Jurkat, Clone E6-1 (cell line): ENCODE measurements at regions not wholly inside any gene's neighbourhood (a gene's known extent, or its start where the extent isn't known, plus 50 kb on each side); places are given as distances from the start of the nearest gene placed in this dataset.
A peak's percentile ranks its signal among the peaks of the same experiment; 100 is the strongest.

Source experiments
- DNase-seq: peaks from one replicate; pipeline ENCODE4 v3.0.0-alpha.2; 2011; ENCODE audit warnings: low read depth, low spot score
- H3K4me3 ChIP-seq: 2 replicates; pipeline ENCODE4 v1.5.1; 2011; ENCODE audit warnings: mild to moderate bottlenecking, low read length, control low read depth, moderate library complexity

GRCh38 chr20:58026361-58026760 lies 202.1 kb downstream of the ANKRD60 start:
- H3K4me3 ChIP-seq: no peak overlapping the region
- no peak for DNase-seq

- DNase-seq: no peak
- H3K4me3 ChIP-seq: no peak overlapping the region
These were observed 203.2 kb downstream of the ANKRD60 start for GRCh38 chr20:58025233-58025632.

GRCh38 chr20:58024241-58024721 lies 204.2 kb downstream of the ANKRD60 start:
- no peak for DNase-seq
- H3K4me3 ChIP-seq: no peak overlapping the region

GRCh38 chr20:58023781-58024180 lies 204.7 kb downstream of the ANKRD60 start:
- DNase-seq: no peak
- H3K4me3 ChIP-seq: no peak overlapping the region

- no peak overlapping the region for H3K4me3 ChIP-seq
- DNase-seq: no peak
These were observed 205.1 kb downstream of the ANKRD60 start for GRCh38 chr20:58023346-58023745.

GRCh38 chr20:58022711-58023110 lies 205.7 kb downstream of the ANKRD60 start:
- DNase-seq: no peak
- no peak overlapping the region for H3K4me3 ChIP-seq

GRCh38 chr20:58021481-58021880 lies 207.0 kb downstream of the ANKRD60 start:
- DNase-seq: no peak
- no peak overlapping the region for H3K4me3 ChIP-seq

- H3K4me3 ChIP-seq: no peak overlapping the region
- no peak for DNase-seq
These were observed 207.6 kb downstream of the ANKRD60 start for GRCh38 chr20:58020656-58021454.

- DNase-seq: no peak
These were observed 208.4 kb downstream of the ANKRD60 start for GRCh38 chr20:58019850-58020625.

GRCh38 chr20:58019027-58019849 lies 209.2 kb downstream of the ANKRD60 start:
- no peak overlapping the region for H3K4me3 ChIP-seq
- DNase-seq: no peak

More at GRCh38 chr20:58019850-58020625, 208.4 kb downstream of the ANKRD60 start:
- H3K4me3 ChIP-seq: no peak overlapping the region

GRCh38 chr20:58018590-58018989 lies 209.9 kb downstream of the ANKRD60 start:
- no peak overlapping the region for H3K4me3 ChIP-seq
- no peak for DNase-seq

GRCh38 chr20:58017970-58018530 lies 210.4 kb downstream of the ANKRD60 start:
- no peak overlapping the region for H3K4me3 ChIP-seq
- DNase-seq: no peak

- no peak for DNase-seq
- no peak overlapping the region for H3K4me3 ChIP-seq
These were observed 211.1 kb downstream of the ANKRD60 start for GRCh38 chr20:58017231-58017969.

- no peak for DNase-seq
These were observed 211.7 kb downstream of the ANKRD60 start for GRCh38 chr20:58016779-58017178.

GRCh38 chr20:58014628-58015315 lies 213.7 kb downstream of the ANKRD60 start:
- 0 out of 2 replicates have a peak overlapping the region, but pooled peaks have one; percentile 2 for H3K4me3 ChIP-seq
- DNase-seq: peak; percentile 96

More at GRCh38 chr20:58016779-58017178, 211.7 kb downstream of the ANKRD60 start:
- no peak overlapping the region for H3K4me3 ChIP-seq

- no peak for DNase-seq
- H3K4me3 ChIP-seq: no peak overlapping the region
These were observed 215.5 kb downstream of the ANKRD60 start for GRCh38 chr20:58012731-58013510.

- H3K4me3 ChIP-seq: no peak overlapping the region
- no peak for DNase-seq
These were observed 216.4 kb downstream of the ANKRD60 start for GRCh38 chr20:58011947-58012610.
